SK-N-SH treated with all-trans-retinoic acid at 6 μM for 48 hours (cell line): ENCODE measurements at regions not wholly inside any gene's neighbourhood (a gene's known extent, or its start where the extent isn't known, plus 50 kb on each side); places are given as distances from the start of the nearest gene placed in this dataset.

Experiments
- ATAC-seq: fragments of 200-7000 bp; cut with Tn5 transposase; 3 replicates; pipeline ENCODE4 v1.9.1; 2020; ENCODE audit warnings: mild to moderate bottlenecking, moderate library complexity
- ARNTL ChIP-seq: fragments of 450-650 bp; formaldehyde crosslinking; IDR thresholded peaks from 2 replicates; pipeline ENCODE4 v1.5.0; 2020; ENCODE audit warnings: low read depth, mild to moderate bottlenecking, moderate library complexity, borderline replicate concordance
- BACH2 ChIP-seq: fragments of 250-450 bp; sonication (Bioruptor Pico); IDR thresholded peaks from 2 replicates; pipeline ENCODE4 v1.9.0; 2021; ENCODE audit warnings: mild to moderate bottlenecking, borderline replicate concordance
- ESRRG ChIP-seq: fragments of 250-450 bp; sonication (Bioruptor Pico); IDR thresholded peaks from 2 replicates; pipeline ENCODE4 v1.6.1; 2021; ENCODE audit warnings: mild to moderate bottlenecking
- GLIS3 ChIP-seq: fragments of 250-450 bp; sonication (Bioruptor Pico); IDR thresholded peaks from 2 replicates; pipeline ENCODE4 v1.5.0; 2020; ENCODE audit warnings: mild to moderate bottlenecking, moderate library complexity
- ISL1 ChIP-seq: fragments of 250-450 bp; sonication (Bioruptor Pico); IDR thresholded peaks from 2 replicates; pipeline ENCODE4 v2.1.2; 2022; ENCODE audit warnings: mild to moderate bottlenecking, moderate library complexity
- OSR1 ChIP-seq: fragments of 250-450 bp; sonication (Bioruptor Pico); IDR thresholded peaks from 2 replicates; pipeline ENCODE4 v1.8.0; 2022; ENCODE audit warnings: moderate library complexity, mild to moderate bottlenecking, inconsistent platforms
- PPARA ChIP-seq: fragments of 250-450 bp; sonication (Bioruptor Pico); IDR thresholded peaks from 2 replicates; pipeline ENCODE4 v1.5.0; 2020; ENCODE audit warnings: mild to moderate bottlenecking, borderline replicate concordance
- RARB ChIP-seq: fragments of 250-450 bp; sonication (Bioruptor Pico); IDR thresholded peaks from 2 replicates; pipeline ENCODE4 v1.8.0; 2021; ENCODE audit warnings: mild to moderate bottlenecking, moderate library complexity
- SNAI2 ChIP-seq: fragments of 250-450 bp; sonication (Bioruptor Pico); IDR thresholded peaks from 2 replicates; pipeline ENCODE4 v1.5.0; 2020; ENCODE audit warnings: mild to moderate bottlenecking, moderate library complexity
- TCF4 ChIP-seq: fragments of 250-450 bp; sonication (Bioruptor Pico); IDR thresholded peaks from 2 replicates; pipeline ENCODE4 v1.8.0; 2021; ENCODE audit warnings: mild to moderate bottlenecking, moderate library complexity, borderline replicate concordance
- TOX ChIP-seq: fragments of 250-450 bp; sonication (Bioruptor Pico); IDR thresholded peaks from 2 replicates; pipeline ENCODE4 v1.8.0; 2021; ENCODE audit warnings: mild to moderate bottlenecking, moderate library complexity, borderline replicate concordance
- ZC3H10 ChIP-seq: fragments of 250-450 bp; sonication (Bioruptor Pico); IDR thresholded peaks from 2 replicates; pipeline ENCODE4 v1.5.1; 2021; ENCODE audit warnings: mild to moderate bottlenecking, moderate library complexity
- ZFP3 ChIP-seq: fragments of 250-450 bp; sonication (Bioruptor Pico); IDR thresholded peaks from 2 replicates; pipeline ENCODE4 v1.5.0; 2020; ENCODE audit warnings: mild to moderate bottlenecking, moderate library complexity
- ZFP30 ChIP-seq: fragments of 450-650 bp; formaldehyde crosslinking; IDR thresholded peaks from 2 replicates; pipeline ENCODE4 v1.5.0; 2022; ENCODE audit warnings: mild to moderate bottlenecking, moderate library complexity
- ZNF565 ChIP-seq: fragments of 450-650 bp; formaldehyde crosslinking; conservative IDR thresholded peaks from 2 replicates; pipeline ENCODE4 v1.5.0; 2020; ENCODE audit warnings: low read depth, mild to moderate bottlenecking, moderate library complexity
- ZNF70 ChIP-seq: fragments of 450-650 bp; formaldehyde crosslinking; IDR thresholded peaks from 2 replicates; pipeline ENCODE4 v1.5.0; 2020; ENCODE audit warnings: mild to moderate bottlenecking, moderate library complexity
- TF ChIP-seq, protein P1 (sequence below): fragments of 250-450 bp; sonication (Bioruptor Pico); IDR thresholded peaks from 2 replicates; pipeline ENCODE4 v1.8.0; 2021; ENCODE audit warnings: low read depth, mild to moderate bottlenecking, moderate library complexity, borderline replicate concordance
- TF ChIP-seq, protein P2 (sequence below): fragments of 250-450 bp; sonication (Bioruptor Pico); IDR thresholded peaks from 2 replicates; pipeline ENCODE4 v1.5.1; 2020; ENCODE audit warnings: low read depth, mild to moderate bottlenecking, moderate library complexity
- TF ChIP-seq, protein P3 (sequence below): fragments of 250-450 bp; sonication (Bioruptor Pico); IDR thresholded peaks from 2 replicates; pipeline ENCODE4 v1.5.0; 2020; ENCODE audit warnings: mild to moderate bottlenecking, moderate library complexity
- TF ChIP-seq, protein P4 (sequence below): fragments of 250-450 bp; sonication (Bioruptor Pico); IDR thresholded peaks from 2 replicates; pipeline ENCODE4 v1.5.1; 2021; ENCODE audit warnings: mild to moderate bottlenecking, moderate library complexity
- TF ChIP-seq, protein P5 (sequence below): fragments of 250-450 bp; sonication (Bioruptor Pico); IDR thresholded peaks from 2 replicates; pipeline ENCODE4 v1.8.0; 2020; ENCODE audit warnings: mild to moderate bottlenecking, moderate library complexity, borderline replicate concordance

DNA sequence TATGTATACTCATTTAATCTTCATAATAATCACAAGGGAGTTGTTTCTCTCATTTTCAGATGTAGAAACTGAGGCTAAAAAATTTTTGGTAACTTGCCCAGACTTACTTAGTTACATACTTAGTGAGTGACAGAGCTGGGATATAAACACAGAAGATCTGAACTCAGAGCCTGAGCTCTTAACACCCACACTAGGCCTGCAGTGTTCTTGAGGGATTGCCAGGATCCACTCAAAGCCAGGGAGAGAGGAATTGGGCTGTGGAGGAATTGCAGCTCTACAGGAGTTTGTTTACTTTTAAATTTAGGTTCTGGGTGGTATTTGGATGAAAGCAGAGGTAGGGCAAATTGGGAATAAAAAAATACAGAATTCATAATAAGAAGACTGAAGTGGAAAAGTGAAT lies 515.1 kb upstream of the PLXNA2 start:
- no peak for ATAC-seq
- TF ChIP-seq ZNF70 (CRISPR knock-in tag) (no peak), ZFP30 (CRISPR knock-in tag) (no peak), ZNF565 (no peak), PPARA (CRISPR knock-in tag) (no peak), ISL1 (CRISPR knock-in tag) (no peak), TCF4 (no peak), ARNTL (CRISPR knock-in tag) (no peak), TOX (CRISPR knock-in tag) (no peak), ZFP3 (CRISPR knock-in tag) (no peak), BACH2 (CRISPR knock-in tag) (no peak), GLIS3 (CRISPR knock-in tag) (no peak)
- TF ChIP-seq, all 23 proteins: peak for 0

DNA sequence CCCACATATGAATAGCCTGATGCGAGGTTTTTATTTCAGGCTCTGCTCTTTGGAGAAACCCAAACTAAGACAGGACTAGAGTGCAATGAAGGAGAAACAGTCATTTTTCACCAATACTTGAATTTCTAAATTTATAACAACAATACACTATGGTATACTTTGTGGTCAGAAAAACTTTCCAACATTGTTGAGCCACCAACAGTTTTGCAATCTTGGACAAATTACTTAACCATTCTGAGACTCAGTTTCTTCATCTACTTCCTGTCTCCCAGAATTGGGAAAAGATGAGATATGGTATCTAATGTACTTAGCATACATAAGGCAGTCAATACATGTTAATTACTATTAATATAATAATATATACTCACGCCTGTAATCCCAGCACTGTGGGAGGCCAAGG lies 519.8 kb upstream of the PLXNA2 start:
- ATAC-seq = no peak
- TF ChIP-seq RARB (CRISPR knock-in tag) (no peak), ISL1 (CRISPR knock-in tag) (no peak), ARNTL (CRISPR knock-in tag) (no peak), ZNF70 (CRISPR knock-in tag) (no peak)
- TF ChIP-seq, protein P1, sequence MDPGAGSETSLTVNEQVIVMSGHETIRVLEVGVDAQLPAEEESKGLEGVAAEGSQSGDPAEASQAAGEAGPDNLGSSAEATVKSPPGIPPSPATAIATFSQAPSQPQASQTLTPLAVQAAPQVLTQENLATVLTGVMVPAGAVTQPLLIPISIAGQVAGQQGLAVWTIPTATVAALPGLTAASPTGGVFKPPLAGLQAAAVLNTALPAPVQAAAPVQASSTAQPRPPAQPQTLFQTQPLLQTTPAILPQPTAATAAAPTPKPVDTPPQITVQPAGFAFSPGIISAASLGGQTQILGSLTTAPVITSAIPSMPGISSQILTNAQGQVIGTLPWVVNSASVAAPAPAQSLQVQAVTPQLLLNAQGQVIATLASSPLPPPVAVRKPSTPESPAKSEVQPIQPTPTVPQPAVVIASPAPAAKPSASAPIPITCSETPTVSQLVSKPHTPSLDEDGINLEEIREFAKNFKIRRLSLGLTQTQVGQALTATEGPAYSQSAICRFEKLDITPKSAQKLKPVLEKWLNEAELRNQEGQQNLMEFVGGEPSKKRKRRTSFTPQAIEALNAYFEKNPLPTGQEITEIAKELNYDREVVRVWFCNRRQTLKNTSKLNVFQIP (CRISPR knock-in tag) = no peak
- TF ChIP-seq, protein P2, sequence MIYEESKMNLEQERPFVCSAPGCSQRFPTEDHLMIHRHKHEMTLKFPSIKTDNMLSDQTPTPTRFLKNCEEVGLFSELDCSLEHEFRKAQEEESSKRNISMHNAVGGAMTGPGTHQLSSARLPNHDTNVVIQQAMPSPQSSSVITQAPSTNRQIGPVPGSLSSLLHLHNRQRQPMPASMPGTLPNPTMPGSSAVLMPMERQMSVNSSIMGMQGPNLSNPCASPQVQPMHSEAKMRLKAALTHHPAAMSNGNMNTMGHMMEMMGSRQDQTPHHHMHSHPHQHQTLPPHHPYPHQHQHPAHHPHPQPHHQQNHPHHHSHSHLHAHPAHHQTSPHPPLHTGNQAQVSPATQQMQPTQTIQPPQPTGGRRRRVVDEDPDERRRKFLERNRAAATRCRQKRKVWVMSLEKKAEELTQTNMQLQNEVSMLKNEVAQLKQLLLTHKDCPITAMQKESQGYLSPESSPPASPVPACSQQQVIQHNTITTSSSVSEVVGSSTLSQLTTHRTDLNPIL (CRISPR knock-in tag) = no peak
- TF ChIP-seq, protein P3, sequence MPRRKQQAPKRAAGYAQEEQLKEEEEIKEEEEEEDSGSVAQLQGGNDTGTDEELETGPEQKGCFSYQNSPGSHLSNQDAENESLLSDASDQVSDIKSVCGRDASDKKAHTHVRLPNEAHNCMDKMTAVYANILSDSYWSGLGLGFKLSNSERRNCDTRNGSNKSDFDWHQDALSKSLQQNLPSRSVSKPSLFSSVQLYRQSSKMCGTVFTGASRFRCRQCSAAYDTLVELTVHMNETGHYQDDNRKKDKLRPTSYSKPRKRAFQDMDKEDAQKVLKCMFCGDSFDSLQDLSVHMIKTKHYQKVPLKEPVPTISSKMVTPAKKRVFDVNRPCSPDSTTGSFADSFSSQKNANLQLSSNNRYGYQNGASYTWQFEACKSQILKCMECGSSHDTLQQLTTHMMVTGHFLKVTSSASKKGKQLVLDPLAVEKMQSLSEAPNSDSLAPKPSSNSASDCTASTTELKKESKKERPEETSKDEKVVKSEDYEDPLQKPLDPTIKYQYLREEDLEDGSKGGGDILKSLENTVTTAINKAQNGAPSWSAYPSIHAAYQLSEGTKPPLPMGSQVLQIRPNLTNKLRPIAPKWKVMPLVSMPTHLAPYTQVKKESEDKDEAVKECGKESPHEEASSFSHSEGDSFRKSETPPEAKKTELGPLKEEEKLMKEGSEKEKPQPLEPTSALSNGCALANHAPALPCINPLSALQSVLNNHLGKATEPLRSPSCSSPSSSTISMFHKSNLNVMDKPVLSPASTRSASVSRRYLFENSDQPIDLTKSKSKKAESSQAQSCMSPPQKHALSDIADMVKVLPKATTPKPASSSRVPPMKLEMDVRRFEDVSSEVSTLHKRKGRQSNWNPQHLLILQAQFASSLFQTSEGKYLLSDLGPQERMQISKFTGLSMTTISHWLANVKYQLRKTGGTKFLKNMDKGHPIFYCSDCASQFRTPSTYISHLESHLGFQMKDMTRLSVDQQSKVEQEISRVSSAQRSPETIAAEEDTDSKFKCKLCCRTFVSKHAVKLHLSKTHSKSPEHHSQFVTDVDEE = no peak
- TF ChIP-seq, protein P4, sequence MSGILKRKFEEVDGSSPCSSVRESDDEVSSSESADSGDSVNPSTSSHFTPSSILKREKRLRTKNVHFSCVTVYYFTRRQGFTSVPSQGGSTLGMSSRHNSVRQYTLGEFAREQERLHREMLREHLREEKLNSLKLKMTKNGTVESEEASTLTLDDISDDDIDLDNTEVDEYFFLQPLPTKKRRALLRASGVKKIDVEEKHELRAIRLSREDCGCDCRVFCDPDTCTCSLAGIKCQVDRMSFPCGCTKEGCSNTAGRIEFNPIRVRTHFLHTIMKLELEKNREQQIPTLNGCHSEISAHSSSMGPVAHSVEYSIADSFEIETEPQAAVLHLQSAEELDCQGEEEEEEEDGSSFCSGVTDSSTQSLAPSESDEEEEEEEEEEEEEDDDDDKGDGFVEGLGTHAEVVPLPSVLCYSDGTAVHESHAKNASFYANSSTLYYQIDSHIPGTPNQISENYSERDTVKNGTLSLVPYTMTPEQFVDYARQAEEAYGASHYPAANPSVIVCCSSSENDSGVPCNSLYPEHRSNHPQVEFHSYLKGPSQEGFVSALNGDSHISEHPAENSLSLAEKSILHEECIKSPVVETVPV (CRISPR knock-in tag) = no peak

DNA sequence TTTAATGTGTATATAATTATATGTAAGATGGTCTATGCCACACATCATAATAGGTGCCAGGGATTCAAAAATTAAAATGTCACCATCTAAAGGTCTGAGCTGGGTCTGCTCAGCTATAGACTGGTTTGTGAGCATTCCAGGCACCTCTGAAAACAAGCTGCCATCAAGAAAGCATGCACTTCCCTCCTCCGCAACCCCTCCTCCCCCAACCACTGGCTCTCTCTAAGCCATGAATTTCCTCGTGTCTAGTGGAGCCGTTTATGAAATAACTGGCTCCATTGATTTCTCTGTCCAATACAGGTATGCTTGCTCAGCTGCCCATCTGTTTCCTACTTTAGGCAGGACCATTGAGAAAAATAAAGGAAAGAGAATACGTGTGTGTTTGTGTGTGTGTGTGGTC lies 522.6 kb upstream of the PLXNA2 start:
- ATAC-seq = no peak
- TF ChIP-seq PPARA (CRISPR knock-in tag) (no peak), ARNTL (CRISPR knock-in tag) (no peak), SNAI2 (CRISPR knock-in tag) (no peak), ZC3H10 (CRISPR knock-in tag) (no peak), ZFP3 (CRISPR knock-in tag) (no peak), ZNF565 (no peak), OSR1 (CRISPR knock-in tag) (no peak), BACH2 (CRISPR knock-in tag) (no peak), ESRRG (CRISPR knock-in tag) (no peak), GLIS3 (CRISPR knock-in tag) (no peak)
- TF ChIP-seq, protein P5, sequence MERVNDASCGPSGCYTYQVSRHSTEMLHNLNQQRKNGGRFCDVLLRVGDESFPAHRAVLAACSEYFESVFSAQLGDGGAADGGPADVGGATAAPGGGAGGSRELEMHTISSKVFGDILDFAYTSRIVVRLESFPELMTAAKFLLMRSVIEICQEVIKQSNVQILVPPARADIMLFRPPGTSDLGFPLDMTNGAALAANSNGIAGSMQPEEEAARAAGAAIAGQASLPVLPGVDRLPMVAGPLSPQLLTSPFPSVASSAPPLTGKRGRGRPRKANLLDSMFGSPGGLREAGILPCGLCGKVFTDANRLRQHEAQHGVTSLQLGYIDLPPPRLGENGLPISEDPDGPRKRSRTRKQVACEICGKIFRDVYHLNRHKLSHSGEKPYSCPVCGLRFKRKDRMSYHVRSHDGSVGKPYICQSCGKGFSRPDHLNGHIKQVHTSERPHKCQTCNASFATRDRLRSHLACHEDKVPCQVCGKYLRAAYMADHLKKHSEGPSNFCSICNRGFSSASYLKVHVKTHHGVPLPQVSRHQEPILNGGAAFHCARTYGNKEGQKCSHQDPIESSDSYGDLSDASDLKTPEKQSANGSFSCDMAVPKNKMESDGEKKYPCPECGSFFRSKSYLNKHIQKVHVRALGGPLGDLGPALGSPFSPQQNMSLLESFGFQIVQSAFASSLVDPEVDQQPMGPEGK = no peak
- TF ChIP-seq, protein P1 (CRISPR knock-in tag) = no peak
